Loucy (cell line): ENCODE measurements at regions not wholly inside any gene's neighbourhood (a gene's known extent, or its start where the extent isn't known, plus 50 kb on each side); places are given as distances from the start of the nearest gene placed in this dataset.

Source experiments
- H2AFZ ChIP-seq: fragments of 200-600 bp; sonication (generic); 2 replicates; pipeline ENCODE4 v1.6.0; 2016; ENCODE audit warnings: antibody characterized with exemption, mild to moderate bottlenecking, low read length, moderate library complexity
- H3F3A ChIP-seq: fragments of 200-600 bp; 2 replicates; pipeline ENCODE4 v1.6.0; 2016; ENCODE audit warnings: antibody characterized with exemption, low read depth, mild to moderate bottlenecking
- H3K27me3 ChIP-seq: fragments of 200-600 bp; sonication (generic); 2 replicates; pipeline ENCODE4 v1.6.1; 2014; ENCODE audit warnings: low read length, mild to moderate bottlenecking; ENCODE audit not compliant: insufficient read depth, poor library complexity, severe bottlenecking
- H3K36me3 ChIP-seq: fragments of 200-600 bp; sonication (generic); 2 replicates; pipeline ENCODE4 v1.6.1; 2016; ENCODE audit warnings: low read length; ENCODE audit not compliant: insufficient read depth
- H3K4me1 ChIP-seq: fragments of 200-600 bp; sonication (generic); 2 replicates; pipeline ENCODE4 v1.5.1; 2014; ENCODE audit warnings: low read length, mild to moderate bottlenecking; ENCODE audit not compliant: insufficient read depth, poor library complexity, severe bottlenecking
- H3K4me2 ChIP-seq: fragments of 200-600 bp; sonication (generic); 2 replicates; pipeline ENCODE4 v1.6.0; 2014; ENCODE audit warnings: antibody characterized with exemption, low read length, low read depth, mild to moderate bottlenecking; ENCODE audit not compliant: poor library complexity, severe bottlenecking
- H3K4me3 ChIP-seq: fragments of 200-600 bp; sonication (generic); 2 replicates; pipeline ENCODE4 v1.5.1; 2014; ENCODE audit warnings: low read length, mild to moderate bottlenecking, mixed read lengths; ENCODE audit not compliant: poor library complexity, severe bottlenecking
- H3K79me2 ChIP-seq: fragments of 200-600 bp; sonication (generic); 2 replicates; pipeline ENCODE4 v1.6.1; 2014; ENCODE audit warnings: low read length; ENCODE audit not compliant: insufficient read depth
- H3K9ac ChIP-seq: fragments of 200-600 bp; sonication (generic); 2 replicates; pipeline ENCODE4 v1.6.0; 2014; ENCODE audit warnings: mild to moderate bottlenecking, low read depth, low read length, moderate library complexity; ENCODE audit not compliant: poor library complexity, severe bottlenecking
- H3K9me2 ChIP-seq: fragments of 200-600 bp; sonication (generic); replicated peaks from 2 replicates; pipeline ENCODE4 v1.6.1; 2016; ENCODE audit warnings: low read depth, low read length, mixed read lengths
- H3K9me3 ChIP-seq: fragments of 200-600 bp; sonication (generic); 2 replicates; pipeline ENCODE4 v1.6.1; 2014; ENCODE audit warnings: mild to moderate bottlenecking, antibody characterized with exemption, low read length, low read depth; ENCODE audit not compliant: insufficient read depth
- H4K20me1 ChIP-seq: fragments of 200-600 bp; sonication (generic); 2 replicates; pipeline ENCODE4 v1.6.0; 2014; ENCODE audit warnings: antibody characterized with exemption, low read length, mild to moderate bottlenecking; ENCODE audit not compliant: insufficient read depth, poor library complexity, severe bottlenecking
- CTCF ChIP-seq: fragments of 200-600 bp; sonication (generic); conservative IDR thresholded peaks from 2 replicates; pipeline ENCODE4 v1.5.1; 2014; ENCODE audit warnings: mild to moderate bottlenecking, antibody characterized with exemption, low read length
- EZH2phosphoT487 ChIP-seq: fragments of 200-600 bp; IDR thresholded peaks from 2 replicates; pipeline ENCODE4 v1.6.1; 2018; ENCODE audit warnings: antibody characterized with exemption, mild to moderate bottlenecking, moderate library complexity, borderline replicate concordance

GRCh38 chr2:225100856-225101294 lies 58.6 kb upstream of the DOCK10 start:
- no peaks in the 10 kb centered on the region for H3K9me2 ChIP-seq
- no peaks in the 10 kb centered on the region for H3K79me2 ChIP-seq
- no peaks in the 10 kb centered on the region for H3K36me3 ChIP-seq
- H2AFZ ChIP-seq, result no peak overlapping the region
- H3K9me3 ChIP-seq, result no peaks in the 10 kb centered on the region
- no peak overlapping the region for H3K9ac ChIP-seq
- H3K4me1 ChIP-seq, result no peaks in the 10 kb centered on the region
- H3F3A ChIP-seq, result no peaks in the 10 kb centered on the region
- H3K4me2 ChIP-seq, result no peak overlapping the region
- no peaks in the 10 kb centered on the region for H3K27me3 ChIP-seq
- TF ChIP-seq CTCF, result no peak
- TF ChIP-seq EZH2phosphoT487, result no peak
- H3K4me3 ChIP-seq, result no peak overlapping the region
- H4K20me1 ChIP-seq, result no peaks in the 10 kb centered on the region

- Histone ChIP-seq H2AFZ (no peak overlapping the region), H3K4me3 (no peak overlapping the region), H4K20me1 (no peaks in the 10 kb centered on the region), H3K36me3 (no peaks in the 10 kb centered on the region), H3F3A (no peaks in the 10 kb centered on the region), H3K4me2 (no peak overlapping the region), H3K4me1 (no peaks in the 10 kb centered on the region), H3K9me3 (no peaks in the 10 kb centered on the region), H3K79me2 (no peaks in the 10 kb centered on the region), H3K27me3 (no peaks in the 10 kb centered on the region), H3K9me2 (no peaks in the 10 kb centered on the region), H3K9ac (no peak overlapping the region)
- TF ChIP-seq CTCF (no peak), EZH2phosphoT487 (no peak)
These were observed 58.0 kb upstream of the DOCK10 start for GRCh38 chr2:225100269-225100668.

GRCh38 chr2:225097035-225097434 lies 54.8 kb upstream of the DOCK10 start:
- no peaks in the 10 kb centered on the region for H3K4me1 ChIP-seq
- TF ChIP-seq CTCF (no peak), EZH2phosphoT487 (no peak)
- H3K4me3 ChIP-seq, result no peak overlapping the region
- H3K27me3 ChIP-seq, result no peaks in the 10 kb centered on the region
- no peak overlapping the region for H3K9ac ChIP-seq
- H3K36me3 ChIP-seq, result no peaks in the 10 kb centered on the region
- H2AFZ ChIP-seq, result no peak overlapping the region
- no peak overlapping the region for H3K4me2 ChIP-seq
- no peaks in the 10 kb centered on the region for H3K9me3 ChIP-seq
- H3F3A ChIP-seq, result no peaks in the 10 kb centered on the region
- H3K9me2 ChIP-seq, result no peaks in the 10 kb centered on the region
- H3K79me2 ChIP-seq, result no peaks in the 10 kb centered on the region
- no peaks in the 10 kb centered on the region for H4K20me1 ChIP-seq
